Keratinocyte (primary cell): ENCODE measurements at regions not wholly inside any gene's neighbourhood (a gene's known extent, or its start where the extent isn't known, plus 50 kb on each side); places are given as distances from the start of the nearest gene placed in this dataset.

Source experiments
- DNase-seq: peaks from one replicate; pipeline ENCODE4 v3.0.0-alpha.2; 2011; ENCODE audit warnings: low read depth, missing footprints, low spot score
- FAIRE-seq: peaks from 2 replicates; lab custom pipeline; 2011; peaks lifted over from hg19 to GRCh38; lab: Jason Lieb, UNC
- H2AFZ ChIP-seq: 2 replicates; pipeline ENCODE4 v1.6.0; 2012; ENCODE audit warnings: low read length, control low read depth, inconsistent platforms; ENCODE audit not compliant: control insufficient read depth
- H3K27ac ChIP-seq: 2 replicates; pipeline ENCODE4 v1.5.1; 2011; ENCODE audit warnings: low read length; ENCODE audit not compliant: control insufficient read depth, insufficient read depth
- H3K27me3 ChIP-seq: 3 replicates; pipeline ENCODE4 v1.6.0; 2011; ENCODE audit warnings: low read length; ENCODE audit not compliant: control insufficient read depth, insufficient read depth; ENCODE audit errors: extremely low read depth
- H3K36me3 ChIP-seq, 2 experiments: 2 replicates in 1 of 2; 3 replicates in 1 of 2; pipeline ENCODE4 v1.5.1; 2011; ENCODE audit warnings: low read length in 2 of 2, mild to moderate bottlenecking in 1 of 2; ENCODE audit not compliant: control insufficient read depth in 2 of 2, insufficient read depth in 2 of 2; ENCODE audit errors: extremely low read depth in 1 of 2
- H3K4me1 ChIP-seq: 3 replicates; pipeline ENCODE4 v1.5.1; 2011; ENCODE audit warnings: low read length; ENCODE audit not compliant: control insufficient read depth, insufficient read depth; ENCODE audit errors: extremely low read depth
- H3K4me2 ChIP-seq: 3 replicates; pipeline ENCODE4 v1.6.0; 2011; ENCODE audit warnings: low read depth, low read length; ENCODE audit not compliant: control insufficient read depth, insufficient read depth; ENCODE audit errors: extremely low read depth
- H3K4me3 ChIP-seq, 3 experiments: fragments of 200-600 bp in 1 of 3; sonication (generic) in 1 of 3; 2 replicates in 2 of 3; 3 replicates in 1 of 3; pipeline ENCODE4 v1.5.1; 2011 to 2016; ENCODE audit warnings: low read length in 3 of 3, mild to moderate bottlenecking in 3 of 3, control low read depth in 2 of 3, inconsistent platforms in 1 of 3, low read depth in 1 of 3, mixed read lengths in 1 of 3, mixed run types in 1 of 3, moderate library complexity in 1 of 3; ENCODE audit not compliant: control insufficient read depth in 2 of 3, insufficient read depth in 2 of 3; ENCODE audit errors: extremely low read depth in 1 of 3
- H3K79me2 ChIP-seq: 2 replicates; pipeline ENCODE4 v1.6.0; 2012; ENCODE audit warnings: low read length; ENCODE audit not compliant: control insufficient read depth, insufficient read depth
- H3K9ac ChIP-seq: 3 replicates; pipeline ENCODE4 v1.6.0; 2011; ENCODE audit warnings: low read length; ENCODE audit not compliant: control insufficient read depth, insufficient read depth; ENCODE audit errors: extremely low read depth
- H3K9me1 ChIP-seq: 3 replicates; pipeline ENCODE4 v1.6.0; 2011; ENCODE audit warnings: low read length; ENCODE audit not compliant: control insufficient read depth, insufficient read depth; ENCODE audit errors: extremely low read depth
- H3K9me3 ChIP-seq: 2 replicates; pipeline ENCODE4 v1.5.1; 2012; ENCODE audit warnings: low read depth, low read length; ENCODE audit not compliant: control insufficient read depth
- H4K20me1 ChIP-seq: 3 replicates; pipeline ENCODE4 v1.6.0; 2011; ENCODE audit warnings: low read length; ENCODE audit not compliant: control insufficient read depth, insufficient read depth; ENCODE audit errors: extremely low read depth
- EZH2 ChIP-seq: IDR thresholded peaks from one replicate; pipeline ENCODE4 v1.6.1; 2012; ENCODE audit warnings: inconsistent platforms, mild to moderate bottlenecking, low read length, moderate library complexity
- dilution Hi-C: fragments of 300-500 bp; cut with MboI; formaldehyde crosslinking; loops from one replicate; pipeline ENCODE4 v1.7.0; 2020; ENCODE audit warnings: low sequenced_read_pairs; ENCODE audit not compliant: extremely low pct_ligation_motif_present
- TF ChIP-seq, protein P1 (sequence below), 3 experiments: IDR thresholded peaks in 1 of 3; conservative IDR thresholded peaks in 1 of 3; optimal IDR thresholded peaks in 1 of 3; 2 replicates in 2 of 3; 3 replicates in 1 of 3; pipeline versions ENCODE3 to v1.5.1; 2011; ENCODE audit warnings: low read length in 3 of 3, mild to moderate bottlenecking in 3 of 3, moderate library complexity in 2 of 3, control low read depth in 1 of 3, inconsistent platforms in 1 of 3; ENCODE audit not compliant: insufficient read depth in 2 of 3; ENCODE audit errors: extremely low read depth in 1 of 3

DNA sequence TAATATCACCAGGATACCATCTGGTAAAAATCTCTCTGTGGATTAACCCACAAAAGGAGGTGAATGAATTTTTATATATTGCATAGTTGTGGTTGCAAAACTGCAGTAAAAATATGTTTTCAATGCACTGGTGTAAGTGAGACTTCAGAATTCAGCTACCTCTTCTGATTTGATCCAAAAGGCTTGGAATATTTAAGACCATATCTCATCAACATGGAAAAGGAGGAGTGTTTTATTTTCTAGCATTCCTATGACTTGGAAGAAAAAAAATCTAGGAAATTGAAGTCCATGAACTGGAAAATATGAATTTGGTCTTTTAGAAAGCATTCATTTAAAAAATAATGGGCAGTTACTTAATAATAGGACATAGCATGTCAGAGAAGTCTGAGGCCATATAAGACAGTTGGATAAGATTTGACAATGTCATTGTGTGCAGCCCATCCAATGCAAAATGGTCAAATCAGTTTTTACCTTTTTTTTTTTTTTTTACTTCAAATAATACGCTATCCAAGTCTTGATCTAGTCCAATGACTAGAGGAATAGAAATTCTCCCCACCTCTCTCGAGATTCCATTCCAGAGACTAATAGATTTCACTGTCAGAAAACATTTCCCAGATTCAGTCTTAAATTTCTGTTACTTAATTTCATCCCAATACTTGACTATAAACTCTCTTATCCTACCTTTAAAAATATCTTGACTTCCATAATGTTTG is 364.9 kb upstream of the PMFBP1 start:
- H3K4me1 ChIP-seq = peaks cover 3% of the 10 kb centered on the region
- no peaks in the 10 kb centered on the region for H3K9me3 ChIP-seq
- FAIRE-seq (no peak), DNase-seq (no peak)
- dilution Hi-C loops = no loop called here
- no peak overlapping the region for H3K9ac ChIP-seq
- H3K9me1 ChIP-seq = no peaks in the 10 kb centered on the region
- no peak overlapping the region for H3K27ac ChIP-seq
- no peaks in the 10 kb centered on the region for H4K20me1 ChIP-seq
- H3K27me3 ChIP-seq = no peaks in the 10 kb centered on the region
- no peak overlapping the region for H2AFZ ChIP-seq
- no peaks in the 10 kb centered on the region for H3K36me3 ChIP-seq
- no peak overlapping the region for H3K4me2 ChIP-seq
- no peak overlapping the region for H3K4me3 ChIP-seq
- TF ChIP-seq, protein P1, sequence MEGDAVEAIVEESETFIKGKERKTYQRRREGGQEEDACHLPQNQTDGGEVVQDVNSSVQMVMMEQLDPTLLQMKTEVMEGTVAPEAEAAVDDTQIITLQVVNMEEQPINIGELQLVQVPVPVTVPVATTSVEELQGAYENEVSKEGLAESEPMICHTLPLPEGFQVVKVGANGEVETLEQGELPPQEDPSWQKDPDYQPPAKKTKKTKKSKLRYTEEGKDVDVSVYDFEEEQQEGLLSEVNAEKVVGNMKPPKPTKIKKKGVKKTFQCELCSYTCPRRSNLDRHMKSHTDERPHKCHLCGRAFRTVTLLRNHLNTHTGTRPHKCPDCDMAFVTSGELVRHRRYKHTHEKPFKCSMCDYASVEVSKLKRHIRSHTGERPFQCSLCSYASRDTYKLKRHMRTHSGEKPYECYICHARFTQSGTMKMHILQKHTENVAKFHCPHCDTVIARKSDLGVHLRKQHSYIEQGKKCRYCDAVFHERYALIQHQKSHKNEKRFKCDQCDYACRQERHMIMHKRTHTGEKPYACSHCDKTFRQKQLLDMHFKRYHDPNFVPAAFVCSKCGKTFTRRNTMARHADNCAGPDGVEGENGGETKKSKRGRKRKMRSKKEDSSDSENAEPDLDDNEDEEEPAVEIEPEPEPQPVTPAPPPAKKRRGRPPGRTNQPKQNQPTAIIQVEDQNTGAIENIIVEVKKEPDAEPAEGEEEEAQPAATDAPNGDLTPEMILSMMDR (optimal IDR thresholded peaks at IDR 0.05 in 1 of 3, IDR thresholded peaks at IDR 0.05 in 1 of 3, conservative IDR thresholded peaks at IDR 0.05 in 1 of 3; ENCODE audit: extremely low read depth in 1 of 3, insufficient read depth in 2 of 3, low read length in 3 of 3) = no peak
- TF ChIP-seq EZH2 = no peak
- H3K79me2 ChIP-seq = no peaks in the 10 kb centered on the region

DNA sequence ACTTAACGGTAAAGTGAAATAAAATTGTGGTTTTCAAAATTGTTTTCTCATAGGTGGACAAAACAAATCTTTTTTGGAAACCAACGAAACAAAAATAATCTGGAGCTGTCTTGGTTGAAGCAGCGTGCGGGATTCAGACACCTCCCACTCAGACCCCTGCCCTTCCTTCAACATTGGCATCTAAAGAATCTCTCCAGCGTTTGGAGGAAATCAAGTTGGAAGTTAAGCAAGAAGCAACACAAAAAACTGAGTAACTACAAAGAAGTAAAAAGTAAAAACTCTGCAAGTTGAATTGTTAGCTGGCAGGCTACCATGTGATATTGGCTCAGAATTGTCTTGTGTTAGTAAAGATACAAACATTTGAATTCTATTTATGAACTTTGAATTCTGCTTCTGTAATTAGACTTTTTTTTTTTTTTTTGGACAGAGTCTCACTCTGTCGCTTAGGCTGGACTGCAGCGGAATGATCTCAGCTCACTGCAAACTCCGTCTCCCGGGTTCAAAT is 361.0 kb upstream of the PMFBP1 start:
- peaks cover 6% of the 10 kb centered on the region for H3K4me1 ChIP-seq
- DNase-seq (no peak), FAIRE-seq (no peak)
- TF ChIP-seq EZH2 = no peak
- TF ChIP-seq, protein P1 (optimal IDR thresholded peaks at IDR 0.05 in 1 of 3, IDR thresholded peaks at IDR 0.05 in 1 of 3, conservative IDR thresholded peaks at IDR 0.05 in 1 of 3; ENCODE audit: extremely low read depth in 1 of 3, insufficient read depth in 2 of 3, low read length in 3 of 3) = no peak
- no peak overlapping the region for H2AFZ ChIP-seq
- no peak overlapping the region for H3K9ac ChIP-seq
- H3K4me3 ChIP-seq = no peak overlapping the region
- H4K20me1 ChIP-seq = no peaks in the 10 kb centered on the region
- H3K9me3 ChIP-seq = no peaks in the 10 kb centered on the region
- H3K27me3 ChIP-seq = no peaks in the 10 kb centered on the region
- no peaks in the 10 kb centered on the region for H3K9me1 ChIP-seq
- no peak overlapping the region for H3K27ac ChIP-seq
- dilution Hi-C loops = no loop called here
- H3K36me3 ChIP-seq = no peaks in the 10 kb centered on the region
- H3K4me2 ChIP-seq = no peak overlapping the region
- no peaks in the 10 kb centered on the region for H3K79me2 ChIP-seq
